ENCODE measurements at regions not wholly inside any gene's neighbourhood (a gene's known extent, or its start where the extent isn't known, plus 50 kb on each side); places are given as distances from the start of the nearest gene placed in this dataset.

- H3K79me2 ChIP-seq (ENCODE audit: control insufficient read depth, insufficient read depth, low read length), result no peaks in the 10 kb centered on the region
Observed at GRCh38 chr16:87201052-87201451, 116.1 kb downstream of the C16orf95 start.

More at GRCh38 chr16:87201052-87201451, 116.1 kb downstream of the C16orf95 start:
- ChIA-PET POLR2A (interaction anchor here (0.7 kb wide), 1 partner anchor 32 kb away, joined by 6 read pairs; no protein-coding TSS in a partner anchor), RAD21 (ENCODE audit: unreplicated experiment) (no interaction called here), CTCF (interaction anchor here (3.3 kb wide), 1 partner anchor 78 kb away, joined by 12 read pairs; no protein-coding TSS in a partner anchor), SMC1A (ENCODE audit: uncharacterized antibody, unreplicated experiment) (no interaction called here)
- in situ Hi-C loops (cut with MboI) (no loop called here), intact Hi-C loops (cut with micrococcal nuclease; ENCODE audit: unreplicated experiment) (no loop called here)
- Histone ChIP-seq H3K27ac (ENCODE audit: control insufficient read depth, insufficient read depth) (no peak overlapping the region), H3K4me1 (ENCODE audit: control insufficient read depth, insufficient read depth, low read length) (no peaks in the 10 kb centered on the region), H3K4me3 (no peak overlapping the region), H3K9me3 (replicated peaks; ENCODE audit: control insufficient read depth, insufficient read depth, low read length) (no peaks in the 10 kb centered on the region), H3K27me3 (replicated peaks in 1 of 2; ENCODE audit: control insufficient read depth in 2 of 2, insufficient read depth in 2 of 2, low read length in 1 of 2) (0 out of 4 replicates have a peak, but pooled peaks cover 0 to 3% of the 10 kb centered on the region in 2 experiments), H3K9ac (ENCODE audit: control insufficient read depth, insufficient read depth, low read length) (no peak overlapping the region), H4K20me1 (ENCODE audit: control insufficient read depth, insufficient read depth) (no peaks in the 10 kb centered on the region), H3K36me3 (ENCODE audit: control insufficient read depth in 2 of 2, insufficient read depth in 2 of 2, low read length in 1 of 2) (no peaks in the 10 kb centered on the region), H3K4me2 (ENCODE audit: control insufficient read depth, insufficient read depth) (no peak overlapping the region), H2AFZ (ENCODE audit: control insufficient read depth, low read depth, low read length) (no peak overlapping the region)
- no peak for FAIRE-seq
- ATAC-seq, result no peak
- 4% methylated on average over 5 of the region's 5 CpGs for WGBS (ENCODE audit: insufficient coverage, insufficient replicate concordance, low lambda C conversion rate, missing lambda C conversion rate)
- DNase-seq (ENCODE audit: low read depth, low spot score), result no peak
- TF ChIP-seq SMC3 (IDR thresholded peaks at IDR 0.05; ENCODE audit: borderline replicate concordance, low read length) (no peak), NFYB (IDR thresholded peaks at IDR 0.05; ENCODE audit: insufficient read depth, low read depth, low read length) (no peak), PML (IDR thresholded peaks at IDR 0.05; ENCODE audit: low read length) (no peak), MTA2 (IDR thresholded peaks at IDR 0.05; ENCODE audit: low read depth) (no peak), NBN (IDR thresholded peaks at IDR 0.05) (no peak), ZZZ3 (IDR thresholded peaks at IDR 0.05; ENCODE audit: control insufficient read depth, insufficient read length, low read depth) (no peak), IRF5 (IDR thresholded peaks at IDR 0.05; ENCODE audit: borderline replicate concordance) (no peak), MLLT1 (IDR thresholded peaks at IDR 0.05) (no peak), SKIL (IDR thresholded peaks at IDR 0.05; ENCODE audit: low read depth, poor library complexity, severe bottlenecking) (no peak)
- BruUV-seq (replicated peaks), result no TSS peak
